ENCODE measurements at regions not wholly inside any gene's neighbourhood (a gene's known extent, or its start where the extent isn't known, plus 50 kb on each side); places are given as distances from the start of the nearest gene placed in this dataset.
"Not testable (repeated sequence)": the region's sequence is repeated elsewhere in the genome, so short reads cannot be mapped to it uniquely, and the experiment has no call there.

- Histone ChIP-seq H3K27me3 (ENCODE audit: control insufficient read depth, insufficient read depth, low read length) (no peaks in the 10 kb centered on the region), H3K36me3 (replicated peaks; ENCODE audit: control insufficient read depth, insufficient read depth, low read length) (no peaks in the 10 kb centered on the region), H3K4me3 (ENCODE audit: insufficient read depth, low read depth, low read length) (no peak overlapping the region)
- DNase-seq, result no peak
Observed at GRCh38 chr2:37746883-37747282, 75.4 kb upstream of the CDC42EP3 start.

DNA sequence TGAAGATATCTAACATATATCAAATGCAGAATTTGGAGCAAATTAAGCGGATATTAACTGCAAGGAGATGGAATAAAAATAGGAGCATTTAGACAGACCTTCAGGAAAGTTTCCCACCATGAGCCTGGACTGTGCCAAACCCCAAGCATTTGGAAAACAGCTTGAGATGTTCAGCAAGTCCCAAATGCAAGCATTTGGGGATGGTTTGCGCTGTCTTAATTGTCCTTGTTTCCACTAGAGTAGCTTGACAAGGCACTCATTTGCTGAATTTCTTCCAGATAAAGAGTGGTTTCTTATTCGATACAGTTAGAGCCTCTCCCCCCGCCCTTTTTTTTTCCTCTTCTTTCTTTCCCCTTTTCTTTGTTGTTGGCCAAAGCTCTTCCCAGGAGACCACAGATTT is 77.1 kb upstream of the CDC42EP3 start:
- Histone ChIP-seq H3K36me3 (replicated peaks; ENCODE audit: control insufficient read depth, insufficient read depth, low read length) (no peaks in the 10 kb centered on the region), H3K27me3 (ENCODE audit: control insufficient read depth, insufficient read depth, low read length) (no peaks in the 10 kb centered on the region), H3K4me3 (ENCODE audit: insufficient read depth, low read depth, low read length) (no peak overlapping the region)
- DNase-seq, result no peak

- not testable (repeated sequence) for DNase-seq; H3K36me3 ChIP-seq (replicated peaks; ENCODE audit: control insufficient read depth, insufficient read depth, low read length); H3K4me3 ChIP-seq (ENCODE audit: insufficient read depth, low read depth, low read length); H3K27me3 ChIP-seq (ENCODE audit: control insufficient read depth, insufficient read depth, low read length)
Observed at GRCh38 chr2:37750286-37750685, 78.8 kb upstream of the CDC42EP3 start.

DNA sequence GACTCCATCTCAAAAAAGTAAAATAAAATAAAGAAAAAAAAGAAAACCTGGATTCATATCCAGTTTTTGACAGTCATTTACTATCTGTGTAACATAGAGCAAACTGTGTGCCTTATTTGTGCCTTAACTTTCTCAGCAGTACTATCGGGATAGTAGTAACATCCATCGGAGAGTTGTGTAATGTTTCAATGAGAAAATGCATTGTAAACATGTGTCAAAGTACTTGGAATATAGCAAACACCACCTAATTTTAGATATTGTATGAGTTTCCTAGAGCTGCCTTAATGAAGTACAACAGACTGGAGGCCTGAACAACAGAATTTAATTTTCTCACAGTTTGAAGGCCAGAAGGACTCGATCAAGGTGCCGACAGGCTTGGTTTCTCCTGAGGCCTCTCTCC is 81.3 kb upstream of the CDC42EP3 start:
- H3K27me3 ChIP-seq (ENCODE audit: control insufficient read depth, insufficient read depth, low read length), result no peaks in the 10 kb centered on the region
- no peak overlapping the region for H3K4me3 ChIP-seq (ENCODE audit: insufficient read depth, low read depth, low read length)
- no peak for DNase-seq
- H3K36me3 ChIP-seq (replicated peaks; ENCODE audit: control insufficient read depth, insufficient read depth, low read length), result no peaks in the 10 kb centered on the region

DNA sequence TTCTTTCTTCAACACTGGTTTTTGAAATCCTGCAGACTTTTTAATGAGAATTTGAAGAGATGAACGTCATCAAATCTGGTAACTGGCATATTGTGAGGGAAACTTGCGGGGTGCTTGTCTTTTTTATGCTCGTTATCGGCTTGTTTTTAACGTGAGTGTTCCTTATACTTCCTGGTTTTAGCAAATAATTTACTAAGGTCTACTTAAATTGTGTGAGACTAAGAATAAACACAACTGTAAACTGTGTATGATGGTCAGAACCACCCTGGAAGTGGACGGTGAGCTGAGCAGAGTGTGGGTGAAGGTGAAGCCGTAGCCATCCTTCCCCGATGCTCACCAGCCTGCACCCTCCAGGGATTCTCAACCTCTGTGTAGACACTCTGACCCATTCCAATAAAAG is 82.3 kb upstream of the CDC42EP3 start:
- no peaks in the 10 kb centered on the region for H3K36me3 ChIP-seq (replicated peaks; ENCODE audit: control insufficient read depth, insufficient read depth, low read length)
- no peak for DNase-seq
- no peak overlapping the region for H3K4me3 ChIP-seq (ENCODE audit: insufficient read depth, low read depth, low read length)
- H3K27me3 ChIP-seq (ENCODE audit: control insufficient read depth, insufficient read depth, low read length), result no peaks in the 10 kb centered on the region

- not testable (repeated sequence) for H3K4me3 ChIP-seq (ENCODE audit: insufficient read depth, low read depth, low read length); DNase-seq; H3K36me3 ChIP-seq (replicated peaks; ENCODE audit: control insufficient read depth, insufficient read depth, low read length); H3K27me3 ChIP-seq (ENCODE audit: control insufficient read depth, insufficient read depth, low read length)
Observed at GRCh38 chr2:37755961-37756559, 84.6 kb upstream of the CDC42EP3 start.

- DNase-seq; H3K27me3 ChIP-seq (ENCODE audit: control insufficient read depth, insufficient read depth, low read length); H3K4me3 ChIP-seq (ENCODE audit: insufficient read depth, low read depth, low read length); H3K36me3 ChIP-seq (replicated peaks; ENCODE audit: control insufficient read depth, insufficient read depth, low read length): not testable (repeated sequence)
Observed at GRCh38 chr2:37757456-37757855, 86.0 kb upstream of the CDC42EP3 start.

DNA sequence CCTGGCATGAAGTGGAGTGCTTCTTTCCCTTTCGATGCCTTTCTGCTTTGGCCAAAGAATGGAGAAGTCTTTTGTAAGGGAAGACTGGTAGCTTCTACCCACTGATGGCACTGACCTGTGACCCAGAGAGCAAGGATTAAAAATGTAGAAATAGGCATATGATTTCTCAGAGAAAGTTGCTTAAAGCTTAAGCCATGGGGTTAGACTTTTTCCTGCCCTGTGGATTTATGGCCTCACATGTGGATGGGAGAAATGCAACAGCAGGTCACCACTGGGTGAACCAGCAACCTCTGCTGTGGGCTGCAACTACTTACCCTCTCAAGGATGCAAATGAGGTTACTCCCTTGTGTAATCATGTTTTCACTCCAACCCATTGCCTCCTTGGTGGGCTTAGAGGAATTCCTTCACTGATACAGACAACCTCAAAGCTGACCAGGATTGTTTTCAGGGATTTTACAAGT is 86.7 kb upstream of the CDC42EP3 start:
- H3K4me3 ChIP-seq (ENCODE audit: insufficient read depth, low read depth, low read length); H3K27me3 ChIP-seq (ENCODE audit: control insufficient read depth, insufficient read depth, low read length); DNase-seq; H3K36me3 ChIP-seq (replicated peaks; ENCODE audit: control insufficient read depth, insufficient read depth, low read length): not testable (repeated sequence)

- H3K36me3 ChIP-seq (replicated peaks; ENCODE audit: control insufficient read depth, insufficient read depth, low read length); H3K4me3 ChIP-seq (ENCODE audit: insufficient read depth, low read depth, low read length); H3K27me3 ChIP-seq (ENCODE audit: control insufficient read depth, insufficient read depth, low read length); DNase-seq: not testable (repeated sequence)
Observed at GRCh38 chr2:37759989-37760388, 88.5 kb upstream of the CDC42EP3 start.

- Histone ChIP-seq H3K4me3 (ENCODE audit: insufficient read depth, low read depth, low read length) (no peak overlapping the region), H3K27me3 (ENCODE audit: control insufficient read depth, insufficient read depth, low read length) (no peaks in the 10 kb centered on the region), H3K36me3 (replicated peaks; ENCODE audit: control insufficient read depth, insufficient read depth, low read length) (no peaks in the 10 kb centered on the region)
- no peak for DNase-seq
Observed at GRCh38 chr2:37760471-37760870, 89.0 kb upstream of the CDC42EP3 start.

- not testable (repeated sequence) for H3K27me3 ChIP-seq (ENCODE audit: control insufficient read depth, insufficient read depth, low read length); H3K36me3 ChIP-seq (replicated peaks; ENCODE audit: control insufficient read depth, insufficient read depth, low read length); DNase-seq; H3K4me3 ChIP-seq (ENCODE audit: insufficient read depth, low read depth, low read length)
Observed at GRCh38 chr2:37762281-37762680, 90.8 kb upstream of the CDC42EP3 start.

DNA sequence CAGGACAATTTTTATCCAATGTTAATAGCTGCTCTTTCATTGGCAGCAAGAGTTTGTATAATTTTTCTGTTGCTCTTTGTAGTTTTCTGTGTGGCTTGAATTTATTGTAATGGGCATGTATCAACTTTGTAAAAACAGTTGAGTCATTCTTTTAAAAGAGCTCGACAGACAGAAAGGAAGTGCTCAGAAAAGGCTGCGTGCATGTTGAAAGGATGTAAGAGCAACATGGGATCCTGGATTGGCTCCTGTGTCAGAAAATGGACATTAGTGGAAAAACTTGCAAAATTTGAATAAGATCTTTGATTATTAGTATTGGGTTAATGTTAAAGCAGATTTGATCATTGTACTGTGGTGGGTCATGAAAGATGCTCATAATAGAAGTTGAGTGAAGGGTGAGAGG is 93.3 kb upstream of the CDC42EP3 start:
- no peaks in the 10 kb centered on the region for H3K27me3 ChIP-seq (ENCODE audit: control insufficient read depth, insufficient read depth, low read length)
- H3K4me3 ChIP-seq (ENCODE audit: insufficient read depth, low read depth, low read length), result no peak overlapping the region
- no peaks in the 10 kb centered on the region for H3K36me3 ChIP-seq (replicated peaks; ENCODE audit: control insufficient read depth, insufficient read depth, low read length)
- DNase-seq, result no peak

DNA sequence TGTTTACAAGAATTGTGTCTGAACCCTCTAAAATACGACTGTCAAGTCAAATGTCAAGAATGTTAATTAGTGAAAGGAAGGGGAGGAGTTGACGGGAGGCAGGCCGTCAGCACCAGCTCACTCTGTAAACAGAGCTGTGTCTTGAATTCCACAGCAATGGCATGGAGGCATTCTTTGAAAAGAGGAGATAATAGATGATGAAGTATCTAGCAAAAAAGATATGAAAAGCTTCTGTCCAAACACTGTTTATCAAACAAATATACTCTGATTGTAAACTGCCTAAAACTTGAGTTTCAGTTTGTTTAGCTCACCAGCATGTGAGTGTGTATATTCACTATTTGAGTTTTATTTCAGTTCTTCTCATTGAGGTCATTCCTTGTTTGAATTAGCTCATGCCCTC is 94.7 kb upstream of the CDC42EP3 start:
- Histone ChIP-seq H3K27me3 (ENCODE audit: control insufficient read depth, insufficient read depth, low read length) (no peaks in the 10 kb centered on the region), H3K4me3 (ENCODE audit: insufficient read depth, low read depth, low read length) (no peak overlapping the region), H3K36me3 (replicated peaks; ENCODE audit: control insufficient read depth, insufficient read depth, low read length) (no peaks in the 10 kb centered on the region)
- no peak for DNase-seq

- DNase-seq, result no peak
- H3K36me3 ChIP-seq (replicated peaks; ENCODE audit: control insufficient read depth, insufficient read depth, low read length), result no peaks in the 10 kb centered on the region
- H3K4me3 ChIP-seq (ENCODE audit: insufficient read depth, low read depth, low read length), result no peak overlapping the region
- H3K27me3 ChIP-seq (ENCODE audit: control insufficient read depth, insufficient read depth, low read length), result no peaks in the 10 kb centered on the region
Observed at GRCh38 chr2:37767046-37767445, 95.6 kb upstream of the CDC42EP3 start.

GRCh38 chr2:37767959-37768925 is 96.8 kb upstream of the CDC42EP3 start:
- no peak overlapping the region for H3K4me3 ChIP-seq (ENCODE audit: insufficient read depth, low read depth, low read length)
- no peaks in the 10 kb centered on the region for H3K36me3 ChIP-seq (replicated peaks; ENCODE audit: control insufficient read depth, insufficient read depth, low read length)
- no peaks in the 10 kb centered on the region for H3K27me3 ChIP-seq (ENCODE audit: control insufficient read depth, insufficient read depth, low read length)
- no peak for DNase-seq

All from H7 (cell line).